Endothelial cell of umbilical vein (primary cell): ENCODE measurements at regions not wholly inside any gene's neighbourhood (a gene's known extent, or its start where the extent isn't known, plus 50 kb on each side); places are given as distances from the start of the nearest gene placed in this dataset.

ENCODE experiments used
- BruUV-seq: library from RNA; stranded (reverse); fragments of 400-500 nt; replicated peaks from 2 replicates; lab custom pipeline; 2021; lab: Mats Ljungman, UMichigan
- CTCF ChIA-PET: fragments of 300-600, 350-600 bp; sonication (Branson Sonifier 250); formaldehyde crosslinking; loops from one replicate; lab custom pipeline; 2021; ENCODE audit warnings: antibody characterized with exemption, inconsistent platforms; lab: Charles Lee
- POLR2A ChIA-PET: fragments of 300-600, 350-600 bp; sonication (Branson Sonifier 250); formaldehyde crosslinking; loops from one replicate; lab custom pipeline; 2021; ENCODE audit warnings: antibody characterized with exemption, inconsistent platforms; lab: Charles Lee
- DNase-seq: peaks from one replicate; pipeline ENCODE4 v3.0.0-alpha.2; 2011; ENCODE audit warnings: low read depth, low spot score
- FAIRE-seq: peaks from 2 replicates; lab custom pipeline; 2011; peaks lifted over from hg19 to GRCh38; lab: Jason Lieb, UNC
- H2AFZ ChIP-seq: 2 replicates; pipeline ENCODE4 v1.6.0; 2012; ENCODE audit warnings: low read depth, low read length, control low read depth, inconsistent platforms
- H3K27ac ChIP-seq: 2 replicates; pipeline ENCODE4 v1.5.1; 2011; ENCODE audit warnings: low read depth, mild to moderate bottlenecking, control low read depth, low read length, moderate library complexity; ENCODE audit not compliant: insufficient read depth
- H3K27me3 ChIP-seq, 2 experiments: 2 replicates each; pipeline versions ENCODE4 v1.6.0 to v1.6.1; 2011; ENCODE audit warnings: low read length in 2 of 2, mixed read lengths in 1 of 2; ENCODE audit not compliant: control insufficient read depth in 2 of 2, insufficient read depth in 2 of 2
- H3K36me3 ChIP-seq, 2 experiments: 2 replicates in 1 of 2; 3 replicates in 1 of 2; pipeline ENCODE4 v1.5.1; 2011; ENCODE audit warnings: low read length in 2 of 2, mild to moderate bottlenecking in 1 of 2, moderate library complexity in 1 of 2; ENCODE audit not compliant: control insufficient read depth in 2 of 2, insufficient read depth in 2 of 2; ENCODE audit errors: extremely low read depth in 1 of 2
- H3K4me1 ChIP-seq: 3 replicates; pipeline ENCODE4 v1.5.1; 2011; ENCODE audit warnings: mild to moderate bottlenecking, low read length; ENCODE audit not compliant: control insufficient read depth, insufficient read depth; ENCODE audit errors: extremely low read depth
- H3K4me2 ChIP-seq: 2 replicates; pipeline ENCODE4 v1.6.1; 2011; ENCODE audit warnings: low read length, control low read depth, mixed read lengths; ENCODE audit not compliant: insufficient read depth
- H3K4me3 ChIP-seq, 3 experiments: fragments of 200-600 bp in 1 of 3; sonication (generic), shearing (Covaris generic) in 1 of 3; replicated peaks in 1 of 3; 2 replicates each; pipeline ENCODE4 v1.5.1; 2011 to 2016; ENCODE audit warnings: control low read depth in 3 of 3, low read length in 3 of 3, mild to moderate bottlenecking in 2 of 3, inconsistent platforms in 1 of 3, low read depth in 1 of 3, moderate library complexity in 1 of 3; ENCODE audit not compliant: insufficient read depth in 1 of 3
- H3K79me2 ChIP-seq: 2 replicates; pipeline ENCODE4 v1.6.0; 2012; ENCODE audit warnings: low read length, inconsistent platforms; ENCODE audit not compliant: control insufficient read depth, insufficient read depth
- H3K9ac ChIP-seq: replicated peaks from 2 replicates; pipeline ENCODE3; 2011; ENCODE audit warnings: low read length, control low read depth; ENCODE audit not compliant: insufficient read depth; ENCODE audit errors: extremely low read depth
- H3K9me1 ChIP-seq: replicated peaks from 3 replicates; pipeline ENCODE4 v1.6.0; 2011; ENCODE audit warnings: mild to moderate bottlenecking, low read length; ENCODE audit not compliant: control insufficient read depth, insufficient read depth; ENCODE audit errors: extremely low read depth
- H3K9me3 ChIP-seq: replicated peaks from 2 replicates; pipeline ENCODE4 v1.5.1; 2012; ENCODE audit warnings: low read length, inconsistent platforms; ENCODE audit not compliant: control insufficient read depth, insufficient read depth
- H4K20me1 ChIP-seq: replicated peaks from 2 replicates; pipeline ENCODE3; 2011; ENCODE audit warnings: mild to moderate bottlenecking, low read length; ENCODE audit not compliant: control insufficient read depth, insufficient read depth; ENCODE audit errors: extremely low read depth
- CTCF ChIP-seq, 2 donors: IDR thresholded peaks; 1 replicate in 1 of 2; 2 replicates in 1 of 2; pipeline ENCODE4 v1.5.1; 2011; ENCODE audit warnings: low read length in 2 of 2, mild to moderate bottlenecking in 2 of 2, moderate library complexity in 2 of 2, control low read depth in 1 of 2, inconsistent platforms in 1 of 2, low read depth in 1 of 2; ENCODE audit not compliant: insufficient read depth in 1 of 2; ENCODE audit errors: extremely low read depth in 1 of 2
- EZH2 ChIP-seq: IDR thresholded peaks from 2 replicates; pipeline ENCODE4 v1.6.1; 2012; ENCODE audit warnings: borderline replicate concordance, low read depth, mild to moderate bottlenecking, moderate library complexity, low read length, inconsistent platforms; ENCODE audit not compliant: severe bottlenecking
- FOS ChIP-seq: IDR thresholded peaks from 2 replicates; pipeline ENCODE4 v1.6.1; 2011; ENCODE audit warnings: mild to moderate bottlenecking, low read length, moderate library complexity, borderline replicate concordance; ENCODE audit not compliant: insufficient read depth
- GATA2 ChIP-seq: IDR thresholded peaks from 2 replicates; pipeline ENCODE4 v1.7.0; 2011; ENCODE audit warnings: low read depth, mild to moderate bottlenecking, moderate library complexity, mixed read lengths, low read length; ENCODE audit not compliant: insufficient read length, insufficient read depth
- JUN ChIP-seq: IDR thresholded peaks from 2 replicates; pipeline ENCODE4 v1.6.1; 2011; ENCODE audit warnings: borderline replicate concordance, low read depth; ENCODE audit not compliant: insufficient read length, insufficient read depth
- MAX ChIP-seq: IDR thresholded peaks from 2 replicates; pipeline ENCODE4 v1.6.1; 2011; ENCODE audit not compliant: insufficient read depth, insufficient read length
- MYC ChIP-seq: IDR thresholded peaks from one replicate; pipeline ENCODE4 v1.6.1; 2011; ENCODE audit warnings: mild to moderate bottlenecking, low read depth, low read length
- POLR2A ChIP-seq: IDR thresholded peaks from 2 replicates; pipeline ENCODE4 v1.6.1; 2012; ENCODE audit warnings: low read depth, mild to moderate bottlenecking, control low read depth, low read length
- POLR2AphosphoS5 ChIP-seq: IDR thresholded peaks from 2 replicates; pipeline ENCODE4 v1.6.1; 2012; ENCODE audit warnings: low read depth, mild to moderate bottlenecking, control low read depth, low read length, moderate library complexity; ENCODE audit not compliant: insufficient read depth
- dilution Hi-C: fragments of 300-500 bp; cut with MboI; formaldehyde crosslinking; loops from one replicate; pipeline ENCODE4 v1.15.0; 2019; ENCODE audit warnings: low sequenced_read_pairs; ENCODE audit not compliant: extremely low pct_ligation_motif_present
- intact Hi-C: fragments of 100-400 bp; cut with micrococcal nuclease; formaldehyde crosslinking; loops from one replicate; pipeline ENCODE4 v1.10.0; 2022

GRCh38 chr16:8187782-8188372 is 402.4 kb downstream of the TMEM114 start:
- H3K9ac ChIP-seq, result no peak overlapping the region
- H4K20me1 ChIP-seq, result no peaks in the 10 kb centered on the region
- ChIA-PET POLR2A (no interaction called here), CTCF (no interaction called here)
- intact Hi-C loops (no loop called here), dilution Hi-C loops (no loop called here)
- FAIRE-seq, result no peak
- TF ChIP-seq GATA2 (no peak), CTCF (IDR thresholded peaks at IDR 0.05; ENCODE audit: extremely low read depth in 1 of 2, insufficient read depth in 1 of 2, low read depth in 1 of 2, low read length in 2 of 2) (no peak)
- H3K79me2 ChIP-seq, result no peaks in the 10 kb centered on the region
- DNase-seq, result no peak
- no peak overlapping the region for H3K27ac ChIP-seq
- H3K4me1 ChIP-seq, result no peaks in the 10 kb centered on the region
- no peaks in the 10 kb centered on the region for H3K27me3 ChIP-seq
- no peak overlapping the region for H2AFZ ChIP-seq
- no TSS peak for BruUV-seq
- H3K4me2 ChIP-seq, result no peak overlapping the region
- H3K36me3 ChIP-seq, result no peaks in the 10 kb centered on the region
- no peak overlapping the region for H3K4me3 ChIP-seq
- H3K9me1 ChIP-seq, result no peaks in the 10 kb centered on the region
- H3K9me3 ChIP-seq, result peaks cover 4% of the 10 kb centered on the region

GRCh38 chr16:8184854-8185253 is 405.5 kb downstream of the TMEM114 start:
- CTCF ChIA-PET, result no interaction called here
- BruUV-seq, result no TSS peak
- no peak overlapping the region for H3K27ac ChIP-seq
- H3K79me2 ChIP-seq, result no peaks in the 10 kb centered on the region
- intact Hi-C loops (no loop called here), dilution Hi-C loops (no loop called here)
- H2AFZ ChIP-seq, result no peak overlapping the region
- POLR2A ChIA-PET, result no interaction called here
- no peak for FAIRE-seq
- no peaks in the 10 kb centered on the region for H4K20me1 ChIP-seq
- TF ChIP-seq GATA2, result no peak
- TF ChIP-seq POLR2A, result no peak
- TF ChIP-seq CTCF (IDR thresholded peaks at IDR 0.05; ENCODE audit: extremely low read depth in 1 of 2, insufficient read depth in 1 of 2, low read depth in 1 of 2, low read length in 2 of 2), result no peak
- no peak for TF ChIP-seq MAX
- no peak for TF ChIP-seq POLR2AphosphoS5
- no peak for TF ChIP-seq EZH2
- TF ChIP-seq FOS, result no peak
- TF ChIP-seq MYC, result no peak
- no peak for TF ChIP-seq JUN
- no peak overlapping the region for H3K9ac ChIP-seq
- no peak for DNase-seq
- H3K4me3 ChIP-seq, result no peak overlapping the region
- no peaks in the 10 kb centered on the region for H3K9me1 ChIP-seq
- peaks cover 7% of the 10 kb centered on the region for H3K9me3 ChIP-seq
- H3K27me3 ChIP-seq, result no peaks in the 10 kb centered on the region
- no peak overlapping the region for H3K4me2 ChIP-seq
- H3K36me3 ChIP-seq, result no peaks in the 10 kb centered on the region
- H3K4me1 ChIP-seq, result no peaks in the 10 kb centered on the region
